Left ventricle myocardium superior (tissue), 1 donor: ENCODE measurements at regions not wholly inside any gene's neighbourhood (a gene's known extent, or its start where the extent isn't known, plus 50 kb on each side); places are given as distances from the start of the nearest gene placed in this dataset.
"Not testable (repeated sequence)": the region's sequence is repeated elsewhere in the genome, so short reads cannot be mapped to it uniquely, and the experiment has no call there.

Experiments used
- ATAC-seq: fragments of 200-7000 bp; cut with Tn5 transposase; one replicate; pipeline ENCODE4 v1.9.1; 2020; ENCODE audit warnings: mild to moderate bottlenecking, moderate library complexity
- DNase-seq: peaks from one replicate; pipeline ENCODE4 v3.0.0-alpha.2; 2020
- intact Hi-C: fragments of 100-400 bp; cut with micrococcal nuclease; formaldehyde crosslinking; loops from one replicate; pipeline ENCODE4 v1.11.0; 2022
- donor health status: DM: no; HTN: yes; CAD: no; lungs with severe emphysema.

DNA sequence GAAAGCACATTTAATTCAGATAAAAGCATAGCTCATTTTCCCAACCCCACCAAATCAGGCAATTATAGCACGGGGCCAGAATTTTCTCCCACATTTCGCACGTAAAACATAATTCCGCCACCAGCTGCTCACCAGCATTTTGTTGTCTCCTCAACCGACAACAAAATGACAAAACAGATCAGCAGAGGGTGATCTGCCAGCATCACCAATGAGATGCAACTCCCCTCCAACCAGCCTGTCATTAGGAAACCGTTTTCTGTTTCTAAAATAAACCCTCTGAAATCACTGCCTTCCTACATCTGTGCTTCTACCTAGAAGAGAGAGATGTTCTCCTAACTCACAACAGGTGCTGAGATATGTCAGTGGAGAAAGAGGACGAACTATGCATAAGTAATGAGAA lies 654.8 kb upstream of the CPEB2 start:
- no peak for DNase-seq
- no peak for ATAC-seq
- intact Hi-C loops = no loop called here

DNA sequence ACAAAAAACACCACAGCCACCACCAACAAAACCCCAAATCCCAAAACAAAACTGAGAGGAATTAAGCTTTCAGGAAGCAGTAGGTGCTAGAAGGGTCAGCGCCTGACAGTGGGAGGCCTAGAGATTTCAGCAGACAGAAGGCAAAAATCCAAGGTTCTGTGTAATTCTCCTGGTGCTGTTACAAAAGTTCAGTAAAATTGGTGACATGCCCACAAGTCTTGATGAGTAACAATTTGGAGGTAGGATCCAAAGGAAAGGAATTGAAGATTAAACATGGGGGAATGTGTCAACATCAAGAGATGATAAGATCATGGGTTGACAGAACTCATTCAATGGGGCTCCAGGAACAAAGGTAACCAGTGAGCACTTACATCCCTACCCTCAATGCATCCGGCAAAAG lies 653.8 kb upstream of the CPEB2 start:
- intact Hi-C loops = no loop called here
- DNase-seq (no peak), ATAC-seq (no peak)

- ATAC-seq, intact Hi-C loops, DNase-seq: not testable (repeated sequence)
Observed at GRCh38 chr4:14358544-14359160, 643.6 kb upstream of the CPEB2 start.

- ATAC-seq (no peak), DNase-seq (no peak)
- intact Hi-C loops = no loop called here
Observed at GRCh38 chr4:14359991-14360390, 642.3 kb upstream of the CPEB2 start.

GRCh38 chr4:14361084-14361483 lies 641.2 kb upstream of the CPEB2 start:
- no peak for ATAC-seq
- DNase-seq = no peak
- intact Hi-C loops = no loop called here

- intact Hi-C loops = no loop called here
- DNase-seq (no peak), ATAC-seq (no peak)
Observed at GRCh38 chr4:14362385-14362784, 639.9 kb upstream of the CPEB2 start.

- ATAC-seq = no peak
- no peak for DNase-seq
- intact Hi-C loops = no loop called here
Observed at GRCh38 chr4:14364953-14365536, 637.2 kb upstream of the CPEB2 start.

DNA sequence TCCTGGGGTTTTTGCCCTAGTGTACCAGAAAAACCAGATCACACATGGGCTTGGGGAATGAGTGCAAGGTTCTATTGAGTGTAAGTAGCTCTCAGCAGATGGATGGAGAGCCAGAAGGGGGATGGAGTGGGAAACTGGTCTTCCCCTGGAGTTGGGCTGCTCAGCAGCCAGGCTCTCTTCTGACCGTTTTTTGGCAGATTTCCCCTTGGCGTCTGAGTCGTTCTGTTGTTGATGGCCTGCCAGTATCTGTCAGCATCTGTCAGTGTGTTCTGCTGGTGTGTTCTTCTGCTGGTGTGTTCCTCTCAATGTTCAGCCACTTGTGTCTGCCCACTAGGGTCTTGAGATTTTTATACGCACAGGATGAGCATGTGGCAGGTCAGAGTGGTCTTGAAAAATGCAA lies 633.9 kb upstream of the CPEB2 start:
- peak; percentile 38 for DNase-seq
- intact Hi-C loops = no loop called here
- peak; percentile 97 for ATAC-seq

GRCh38 chr4:14371131-14371530 lies 631.1 kb upstream of the CPEB2 start:
- intact Hi-C loops = no loop called here
- DNase-seq (no peak), ATAC-seq (no peak)

GRCh38 chr4:14375816-14376215 lies 626.5 kb upstream of the CPEB2 start:
- intact Hi-C loops = no loop called here
- no peak for DNase-seq
- no peak for ATAC-seq

GRCh38 chr4:14379183-14379582 lies 623.1 kb upstream of the CPEB2 start:
- no peak for ATAC-seq
- intact Hi-C loops = no loop called here
- no peak for DNase-seq

- ATAC-seq (no peak), DNase-seq (no peak)
- intact Hi-C loops = no loop called here
Observed at GRCh38 chr4:14383652-14384051, 618.6 kb upstream of the CPEB2 start.

GRCh38 chr4:14384824-14385223 lies 617.5 kb upstream of the CPEB2 start:
- ATAC-seq (no peak), DNase-seq (no peak)
- intact Hi-C loops = no loop called here

DNA sequence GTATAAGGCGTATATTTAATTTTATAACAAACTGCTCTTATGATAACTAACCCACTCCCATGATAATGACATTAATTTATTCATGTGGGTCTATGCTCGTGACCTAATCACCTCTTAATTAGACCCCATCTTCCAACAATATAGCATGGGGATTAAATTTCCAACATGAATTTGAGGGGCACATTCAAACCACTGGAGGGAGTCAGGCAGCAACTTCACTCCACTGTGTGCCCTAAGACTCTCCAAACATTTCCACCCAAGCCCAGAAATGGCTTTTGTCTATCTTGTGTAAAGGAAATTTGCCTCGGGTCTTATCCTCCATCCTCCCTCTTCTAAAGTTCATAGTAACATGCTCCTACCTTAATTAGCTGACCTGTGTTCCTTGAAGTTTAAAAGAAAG lies 616.1 kb upstream of the CPEB2 start:
- intact Hi-C loops = no loop called here
- ATAC-seq = no peak

DNA sequence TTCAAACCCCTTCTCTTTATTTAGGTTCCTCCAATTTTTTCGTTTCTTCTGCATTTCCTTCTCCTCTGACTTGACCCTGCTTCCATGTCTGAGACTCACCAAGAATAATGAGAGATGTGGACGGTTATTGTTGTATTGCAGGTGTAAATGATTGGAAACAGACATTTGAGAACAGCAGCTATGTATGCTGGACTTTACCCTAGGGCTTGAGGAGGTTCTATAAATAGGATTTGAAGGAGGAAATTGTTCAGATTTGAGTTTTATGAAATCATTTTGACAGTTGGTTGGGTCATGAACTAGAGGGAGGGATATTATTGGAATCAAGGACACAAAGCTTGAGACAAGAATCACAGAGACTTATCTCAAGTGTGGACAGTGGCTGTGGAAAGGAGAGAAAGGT lies 614.6 kb upstream of the CPEB2 start:
- intact Hi-C loops = no loop called here
- DNase-seq (no peak), ATAC-seq (no peak)

More for the DNA sequence above, 616.1 kb upstream of the CPEB2 start:
- DNase-seq = no peak

DNA sequence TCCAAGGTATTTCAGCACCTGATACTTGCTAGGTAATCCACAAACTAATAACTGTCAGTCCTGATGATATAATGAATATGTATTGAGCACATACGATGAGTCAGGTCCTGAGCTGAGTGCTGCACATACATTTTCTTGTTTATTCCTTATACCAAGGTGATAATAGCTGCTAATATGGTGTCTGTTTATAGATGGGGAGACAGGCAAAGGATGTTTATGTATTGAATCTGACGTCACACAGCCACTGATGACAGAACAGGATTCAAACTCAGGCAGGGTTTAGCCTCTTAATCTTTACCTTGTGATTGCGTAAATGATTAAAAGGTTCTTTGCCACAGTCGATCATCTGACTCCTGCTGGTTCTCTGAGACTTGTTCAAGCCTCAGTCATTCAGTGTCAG lies 609.9 kb upstream of the CPEB2 start:
- intact Hi-C loops = no loop called here
- DNase-seq = no peak
- ATAC-seq = no peak

- DNase-seq (no peak), ATAC-seq (no peak)
- intact Hi-C loops = no loop called here
Observed at GRCh38 chr4:14396183-14396582, 606.1 kb upstream of the CPEB2 start.

GRCh38 chr4:14399848-14400247 lies 602.4 kb upstream of the CPEB2 start:
- intact Hi-C loops = no loop called here
- no peak for DNase-seq
- no peak for ATAC-seq

DNA sequence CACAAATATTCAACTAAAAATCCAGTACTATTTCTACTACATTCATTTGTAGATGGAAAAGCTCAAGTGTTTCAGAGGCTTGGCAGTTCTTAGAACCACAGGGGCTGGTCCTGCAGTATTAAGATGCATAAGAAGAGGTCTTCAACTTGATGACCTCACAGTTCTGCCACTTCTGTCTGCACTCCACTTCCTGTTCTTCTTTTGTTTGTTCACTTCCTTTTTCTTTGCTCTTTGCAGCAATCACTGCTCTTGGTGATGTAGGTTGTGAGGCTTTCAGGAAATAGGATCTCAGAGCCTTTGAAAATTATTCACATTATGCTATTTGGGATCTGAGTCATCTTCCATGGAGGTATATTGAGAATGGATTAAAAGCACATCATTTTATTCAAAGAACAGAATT lies 602.0 kb upstream of the CPEB2 start:
- ATAC-seq (no peak), DNase-seq (no peak)
- intact Hi-C loops = no loop called here

GRCh38 chr4:14403132-14403531 lies 599.1 kb upstream of the CPEB2 start:
- intact Hi-C loops = no loop called here
- DNase-seq = no peak
- no peak for ATAC-seq

DNA sequence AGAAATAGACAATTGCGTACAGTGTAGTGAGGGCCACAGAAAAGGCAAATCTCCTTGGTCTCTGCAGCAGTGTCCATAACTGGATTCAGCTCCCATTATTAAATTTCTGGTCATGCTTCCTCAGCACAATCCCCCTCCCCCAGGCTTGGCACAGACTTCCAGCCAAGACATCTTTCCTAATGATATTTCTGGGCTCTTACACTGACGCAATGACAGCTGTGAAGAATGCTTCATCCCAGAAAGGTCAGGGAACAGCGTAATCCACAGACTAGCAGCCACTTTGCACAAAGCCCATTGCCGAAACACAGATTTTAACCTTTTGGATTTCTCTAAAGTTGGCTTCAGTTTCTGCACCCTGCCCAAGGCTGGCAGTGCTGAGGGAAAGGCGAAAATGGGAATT lies 597.6 kb upstream of the CPEB2 start:
- no peak for ATAC-seq
- DNase-seq = no peak
- intact Hi-C loops = no loop called here

DNA sequence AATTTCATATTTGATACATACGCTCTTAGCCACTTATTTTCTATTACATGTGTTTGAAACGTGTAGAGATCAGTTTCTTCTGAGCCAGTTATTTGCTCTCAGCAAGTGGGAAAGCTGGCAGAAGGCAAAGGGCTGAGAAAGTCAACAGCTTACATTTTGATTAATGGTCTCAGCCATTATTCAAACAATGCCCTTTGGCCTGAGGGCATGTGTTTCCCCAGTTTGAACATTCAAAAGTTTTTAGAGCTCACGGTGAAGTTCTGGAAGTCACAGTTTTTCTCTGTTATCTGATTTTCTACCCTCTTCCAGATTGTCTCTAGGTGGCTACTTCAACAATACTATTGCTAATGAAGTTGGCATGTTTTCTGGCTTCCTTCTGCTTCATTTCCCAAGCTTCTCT lies 591.8 kb upstream of the CPEB2 start:
- intact Hi-C loops = no loop called here
- DNase-seq (no peak), ATAC-seq (no peak)
